ENCODE measurements at regions not wholly inside any gene's neighbourhood (a gene's known extent, or its start where the extent isn't known, plus 50 kb on each side); places are given as distances from the start of the nearest gene placed in this dataset.

- no peak overlapping the region for H3K4me3 ChIP-seq (replicated peaks; ENCODE audit: insufficient read depth, low read length)
- no peak overlapping the region for H3K27ac ChIP-seq (replicated peaks)
- no peak for DNase-seq (ENCODE audit: low read depth in 1 of 2, low spot score in 1 of 2)
- TF ChIP-seq REST (IDR thresholded peaks at IDR 0.05; ENCODE audit: insufficient replicate concordance, low read depth) (no peak), POLR2AphosphoS5 (IDR thresholded peaks at IDR 0.05; ENCODE audit: low read depth) (no peak), SPI1 (IDR thresholded peaks at IDR 0.05; ENCODE audit: borderline replicate concordance, low read depth) (no peak), CTCF (IDR thresholded peaks at IDR 0.05; ENCODE audit: insufficient read depth, low read length) (no peak), GABPA (IDR thresholded peaks at IDR 0.05; ENCODE audit: low read depth) (no peak)
- H3K27me3 ChIP-seq (ENCODE audit: insufficient read depth, poor library complexity, severe bottlenecking) = no peaks in the 10 kb centered on the region
Observed at GRCh38 chr1:220386494-220387195, 114.4 kb upstream of the RAB3GAP2 start.

- no peak for DNase-seq (ENCODE audit: low read depth in 1 of 2, low spot score in 1 of 2)
- no peak overlapping the region for H3K27ac ChIP-seq (replicated peaks)
- no peak for TF ChIP-seq SPI1 (IDR thresholded peaks at IDR 0.05; ENCODE audit: borderline replicate concordance, low read depth)
- TF ChIP-seq POLR2AphosphoS5 (IDR thresholded peaks at IDR 0.05; ENCODE audit: low read depth) = no peak
- no peak for TF ChIP-seq CTCF (IDR thresholded peaks at IDR 0.05; ENCODE audit: insufficient read depth, low read length)
- TF ChIP-seq GABPA (IDR thresholded peaks at IDR 0.05; ENCODE audit: low read depth) = no peak
- TF ChIP-seq REST (IDR thresholded peaks at IDR 0.05; ENCODE audit: insufficient replicate concordance, low read depth) = no peak
Observed at GRCh38 chr1:220385158-220385557, 112.9 kb upstream of the RAB3GAP2 start.

GRCh38 chr1:220382994-220383393 lies 110.7 kb upstream of the RAB3GAP2 start:
- DNase-seq (ENCODE audit: low read depth in 1 of 2, low spot score in 1 of 2) = no peak
- TF ChIP-seq REST (IDR thresholded peaks at IDR 0.05; ENCODE audit: insufficient replicate concordance, low read depth) = no peak
- TF ChIP-seq SPI1 (IDR thresholded peaks at IDR 0.05; ENCODE audit: borderline replicate concordance, low read depth) = no peak
- TF ChIP-seq GABPA (IDR thresholded peaks at IDR 0.05; ENCODE audit: low read depth) = no peak
- TF ChIP-seq POLR2AphosphoS5 (IDR thresholded peaks at IDR 0.05; ENCODE audit: low read depth) = no peak
- TF ChIP-seq CTCF (IDR thresholded peaks at IDR 0.05; ENCODE audit: insufficient read depth, low read length) = no peak
- H3K27ac ChIP-seq (replicated peaks) = no peak overlapping the region
- H3K27me3 ChIP-seq (ENCODE audit: insufficient read depth, poor library complexity, severe bottlenecking) = no peaks in the 10 kb centered on the region
- H3K4me3 ChIP-seq (replicated peaks; ENCODE audit: insufficient read depth, low read length) = no peak overlapping the region

More at GRCh38 chr1:220385158-220385557, 112.9 kb upstream of the RAB3GAP2 start:
- no peaks in the 10 kb centered on the region for H3K27me3 ChIP-seq (ENCODE audit: insufficient read depth, poor library complexity, severe bottlenecking)
- no peak overlapping the region for H3K4me3 ChIP-seq (replicated peaks; ENCODE audit: insufficient read depth, low read length)
